ENCODE measurements at regions not wholly inside any gene's neighbourhood (a gene's known extent, or its start where the extent isn't known, plus 50 kb on each side); places are given as distances from the start of the nearest gene placed in this dataset.

DNA sequence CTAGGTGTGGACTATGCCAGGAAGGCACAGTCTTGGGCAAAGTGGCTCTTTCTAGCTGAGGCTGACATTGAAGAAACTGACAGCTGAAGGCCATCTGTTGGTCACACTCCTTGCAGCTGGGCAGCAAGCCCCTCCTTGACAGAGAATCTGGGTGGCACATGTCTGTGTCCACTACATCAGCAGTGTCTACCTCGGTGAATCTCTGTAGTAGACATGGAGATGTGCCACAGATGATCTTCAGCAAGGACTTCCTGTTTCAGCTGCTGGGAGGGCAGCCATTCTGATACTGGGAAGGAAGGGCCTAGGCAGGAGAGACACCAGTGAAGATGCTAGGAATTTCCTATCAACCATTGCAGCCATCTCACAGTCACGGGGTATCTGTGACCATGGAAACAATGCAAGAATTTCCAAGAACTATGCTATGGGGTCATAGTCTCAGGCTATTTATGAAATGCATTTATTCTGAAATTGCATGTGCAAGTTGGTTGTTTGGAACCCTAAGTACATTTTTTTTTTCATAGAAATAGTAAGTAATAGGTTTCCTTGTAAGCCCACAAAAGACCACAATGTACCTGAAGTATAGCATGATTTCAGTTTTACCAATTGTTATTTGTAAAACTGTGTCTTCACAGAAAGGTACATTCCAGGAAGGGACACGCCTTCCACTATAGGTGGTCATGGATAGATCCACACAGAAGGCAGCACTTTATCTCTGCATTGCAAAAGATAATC, 63.8 kb upstream of the DARS1 start:
- WGBS, 2 donors, result 71 to 78% methylated on average over 3 of the region's 3 CpGs
- ATAC-seq (ENCODE audit: insufficient read depth, low FRiP score), result no peak

DNA sequence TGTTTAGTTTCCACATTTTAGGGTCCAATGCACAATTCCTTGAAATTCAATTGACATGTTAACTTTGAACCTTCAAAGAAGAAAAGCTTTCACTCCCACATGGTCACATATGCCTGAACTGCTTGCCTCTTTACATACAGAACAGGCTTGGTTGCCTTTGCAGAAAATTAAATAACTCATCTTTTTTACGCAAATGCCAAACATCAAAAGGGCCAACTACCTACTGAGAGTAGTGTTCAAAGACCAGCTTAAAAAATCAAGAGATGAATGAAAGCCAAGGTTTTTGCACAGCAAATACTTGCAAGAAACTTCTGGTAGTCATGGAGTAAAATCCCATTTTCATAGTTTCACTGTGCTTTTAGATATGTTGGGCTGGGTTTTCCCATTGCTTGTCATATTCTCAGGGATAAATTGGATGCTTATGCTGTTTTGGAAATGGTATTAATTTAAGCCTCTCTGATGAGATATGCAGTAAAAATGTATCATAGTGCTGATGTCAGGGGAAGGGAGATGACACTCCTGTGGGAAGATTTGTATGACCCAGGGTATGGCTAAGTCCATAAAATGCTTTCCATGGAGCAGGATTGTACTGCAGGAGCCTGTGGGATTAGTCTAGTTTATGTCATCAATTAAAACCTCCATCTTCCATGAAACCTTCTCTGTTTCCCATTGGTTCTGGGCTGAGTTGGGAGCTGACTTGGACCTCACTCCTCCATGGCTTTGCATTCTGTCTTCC, 60.6 kb upstream of the DARS1 start:
- Histone ChIP-seq H3K4me1 (ENCODE audit: control insufficient read depth in 5 of 5, insufficient read depth in 5 of 5, low read length in 5 of 5) (no peaks in the 10 kb centered on the region), H3K4me3 (no peak overlapping the region), H3K36me3 (ENCODE audit: control insufficient read depth in 4 of 4, insufficient read depth in 4 of 4, low read length in 4 of 4) (no peaks in the 10 kb centered on the region), H3K9ac (ENCODE audit: insufficient read depth in 1 of 2, low read length in 2 of 2) (no peak overlapping the region), H3K27ac (ENCODE audit: low read depth in 1 of 2, low read length in 1 of 2) (no peak overlapping the region), H3K27me3 (ENCODE audit: control insufficient read depth in 3 of 3, insufficient read depth in 3 of 3, low read length in 2 of 3) (no peaks in the 10 kb centered on the region), H3K9me3 (ENCODE audit: control insufficient read depth in 4 of 4, insufficient read depth in 3 of 4, low read length in 3 of 4) (no peaks in the 10 kb centered on the region)
- DNase-seq (no peak), ATAC-seq (ENCODE audit: insufficient read depth, low FRiP score) (no peak)
- TF ChIP-seq CTCF (IDR thresholded peaks at IDR 0.05; ENCODE audit: control extremely low read depth, extremely low read depth), result no peak
- 98% methylated on average over 1 of the region's 1 CpG for WGBS, 2 donors

More for the DNA sequence above, 63.8 kb upstream of the DARS1 start:
- H3K27me3 ChIP-seq (ENCODE audit: control insufficient read depth in 3 of 3, insufficient read depth in 3 of 3, low read length in 2 of 3), result no peaks in the 10 kb centered on the region
- no peak overlapping the region for H3K9ac ChIP-seq (ENCODE audit: insufficient read depth in 1 of 2, low read length in 2 of 2)
- no peak overlapping the region for H3K27ac ChIP-seq (ENCODE audit: low read depth in 1 of 2, low read length in 1 of 2)
- no peak for TF ChIP-seq CTCF (IDR thresholded peaks at IDR 0.05; ENCODE audit: control extremely low read depth, extremely low read depth)
- H3K36me3 ChIP-seq (ENCODE audit: control insufficient read depth in 4 of 4, insufficient read depth in 4 of 4, low read length in 4 of 4), result no peaks in the 10 kb centered on the region
- no peak for DNase-seq
- no peaks in the 10 kb centered on the region for H3K4me1 ChIP-seq (ENCODE audit: control insufficient read depth in 5 of 5, insufficient read depth in 5 of 5, low read length in 5 of 5)
- no peak overlapping the region for H3K4me3 ChIP-seq
- no peaks in the 10 kb centered on the region for H3K9me3 ChIP-seq (ENCODE audit: control insufficient read depth in 4 of 4, insufficient read depth in 3 of 4, low read length in 3 of 4)

- no peak for ATAC-seq (ENCODE audit: insufficient read depth, low FRiP score)
Observed at GRCh38 chr2:136045344-136045743, 59.9 kb upstream of the DARS1 start.

More at GRCh38 chr2:136045344-136045743, 59.9 kb upstream of the DARS1 start:
- no peaks in the 10 kb centered on the region for H3K4me1 ChIP-seq (ENCODE audit: control insufficient read depth in 5 of 5, insufficient read depth in 5 of 5, low read length in 5 of 5)
- no peak for TF ChIP-seq CTCF (IDR thresholded peaks at IDR 0.05; ENCODE audit: control extremely low read depth, extremely low read depth)
- H3K9me3 ChIP-seq (ENCODE audit: control insufficient read depth in 4 of 4, insufficient read depth in 3 of 4, low read length in 3 of 4), result no peaks in the 10 kb centered on the region
- no peak overlapping the region for H3K27ac ChIP-seq (ENCODE audit: low read depth in 1 of 2, low read length in 1 of 2)
- no peak overlapping the region for H3K4me3 ChIP-seq
- WGBS, 2 donors, result 54 to 77% methylated on average over 1 of the region's 1 CpG
- DNase-seq, result no peak
- H3K27me3 ChIP-seq (ENCODE audit: control insufficient read depth in 3 of 3, insufficient read depth in 3 of 3, low read length in 2 of 3), result no peaks in the 10 kb centered on the region
- H3K36me3 ChIP-seq (ENCODE audit: control insufficient read depth in 4 of 4, insufficient read depth in 4 of 4, low read length in 4 of 4), result no peaks in the 10 kb centered on the region
- H3K9ac ChIP-seq (ENCODE audit: insufficient read depth in 1 of 2, low read length in 2 of 2), result no peak overlapping the region

Measured in lung (tissue), 11 donors.